ENCODE measurements at regions not wholly inside any gene's neighbourhood (a gene's known extent, or its start where the extent isn't known, plus 50 kb on each side); places are given as distances from the start of the nearest gene placed in this dataset.

DNA sequence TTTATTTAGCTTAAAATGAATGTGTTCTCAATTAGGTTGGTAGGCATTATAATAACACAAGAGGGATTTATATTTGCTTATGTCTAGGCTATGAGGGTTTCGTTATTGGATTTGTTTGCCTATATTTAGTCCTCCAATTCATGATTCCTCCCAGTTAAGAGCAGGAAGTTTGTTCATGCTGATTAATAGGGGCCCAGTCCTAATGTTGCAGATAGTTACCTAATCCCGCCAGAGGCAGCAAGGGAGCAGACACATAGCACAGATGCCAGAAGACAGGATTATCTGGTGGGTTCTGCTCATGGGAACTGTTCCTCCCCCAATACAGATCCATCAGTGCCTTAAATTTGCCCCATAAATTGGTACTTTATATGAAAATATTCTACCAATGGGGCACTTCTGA is 100.8 kb upstream of the TLE4 start:
- no peak overlapping the region for H3K27ac ChIP-seq (ENCODE audit: insufficient read depth, low read depth, low read length)
- no peaks in the 10 kb centered on the region for H3K27me3 ChIP-seq (ENCODE audit: control insufficient read depth in 2 of 2, insufficient read depth in 2 of 2, low read length in 2 of 2)
- H3K4me1 ChIP-seq (ENCODE audit: control insufficient read depth, extremely low read depth, insufficient read depth, low read length), result no peaks in the 10 kb centered on the region
- CTCF ChIA-PET, result no interaction called here
- no TSS peak for BruUV-seq (replicated peaks)
- H4K20me1 ChIP-seq (replicated peaks; ENCODE audit: control insufficient read depth, extremely low read depth, insufficient read depth, low read length), result no peaks in the 10 kb centered on the region
- H2AFZ ChIP-seq (ENCODE audit: low read depth, low read length), result no peak overlapping the region
- intact Hi-C loops (cut with micrococcal nuclease) (no loop called here), dilution Hi-C loops (cut with MboI; ENCODE audit: extremely low pct_ligation_motif_present, low sequenced_read_pairs) (no loop called here)
- H3K9ac ChIP-seq (replicated peaks; ENCODE audit: extremely low read depth, insufficient read depth, low read length), result no peak overlapping the region
- DNase-seq (ENCODE audit: low read depth, low spot score) (no peak), FAIRE-seq (no peak)
- TF ChIP-seq, protein P1, sequence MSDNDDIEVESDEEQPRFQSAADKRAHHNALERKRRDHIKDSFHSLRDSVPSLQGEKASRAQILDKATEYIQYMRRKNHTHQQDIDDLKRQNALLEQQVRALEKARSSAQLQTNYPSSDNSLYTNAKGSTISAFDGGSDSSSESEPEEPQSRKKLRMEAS (IDR thresholded peaks at IDR 0.05; ENCODE audit: insufficient read depth, insufficient read length), result no peak
- TF ChIP-seq, protein P2, sequence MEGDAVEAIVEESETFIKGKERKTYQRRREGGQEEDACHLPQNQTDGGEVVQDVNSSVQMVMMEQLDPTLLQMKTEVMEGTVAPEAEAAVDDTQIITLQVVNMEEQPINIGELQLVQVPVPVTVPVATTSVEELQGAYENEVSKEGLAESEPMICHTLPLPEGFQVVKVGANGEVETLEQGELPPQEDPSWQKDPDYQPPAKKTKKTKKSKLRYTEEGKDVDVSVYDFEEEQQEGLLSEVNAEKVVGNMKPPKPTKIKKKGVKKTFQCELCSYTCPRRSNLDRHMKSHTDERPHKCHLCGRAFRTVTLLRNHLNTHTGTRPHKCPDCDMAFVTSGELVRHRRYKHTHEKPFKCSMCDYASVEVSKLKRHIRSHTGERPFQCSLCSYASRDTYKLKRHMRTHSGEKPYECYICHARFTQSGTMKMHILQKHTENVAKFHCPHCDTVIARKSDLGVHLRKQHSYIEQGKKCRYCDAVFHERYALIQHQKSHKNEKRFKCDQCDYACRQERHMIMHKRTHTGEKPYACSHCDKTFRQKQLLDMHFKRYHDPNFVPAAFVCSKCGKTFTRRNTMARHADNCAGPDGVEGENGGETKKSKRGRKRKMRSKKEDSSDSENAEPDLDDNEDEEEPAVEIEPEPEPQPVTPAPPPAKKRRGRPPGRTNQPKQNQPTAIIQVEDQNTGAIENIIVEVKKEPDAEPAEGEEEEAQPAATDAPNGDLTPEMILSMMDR (IDR thresholded peaks at IDR 0.05; ENCODE audit: extremely low read depth in 1 of 2, insufficient read depth in 1 of 2, low read depth in 1 of 2, low read length in 2 of 2), result no peak
- TF ChIP-seq MYC (IDR thresholded peaks at IDR 0.05; ENCODE audit: low read depth, low read length) (no peak), FOS (IDR thresholded peaks at IDR 0.05; ENCODE audit: borderline replicate concordance, insufficient read depth, low read length) (no peak), POLR2A (IDR thresholded peaks at IDR 0.05; ENCODE audit: low read depth, low read length) (no peak), JUN (IDR thresholded peaks at IDR 0.05; ENCODE audit: borderline replicate concordance, insufficient read depth, insufficient read length, low read depth) (no peak), GATA2 (IDR thresholded peaks at IDR 0.05; ENCODE audit: insufficient read depth, insufficient read length, low read depth, low read length) (no peak), EZH2 (IDR thresholded peaks at IDR 0.05; ENCODE audit: borderline replicate concordance, low read depth, low read length, severe bottlenecking) (no peak), POLR2AphosphoS5 (IDR thresholded peaks at IDR 0.05; ENCODE audit: insufficient read depth, low read depth, low read length) (no peak)
- no peaks in the 10 kb centered on the region for H3K36me3 ChIP-seq (ENCODE audit: control insufficient read depth in 2 of 2, extremely low read depth in 1 of 2, insufficient read depth in 2 of 2, low read length in 2 of 2)
- H3K9me1 ChIP-seq (replicated peaks; ENCODE audit: control insufficient read depth, extremely low read depth, insufficient read depth, low read length), result no peaks in the 10 kb centered on the region
- H3K4me3 ChIP-seq (replicated peaks in 1 of 3; ENCODE audit: insufficient read depth in 1 of 3, low read depth in 1 of 3, low read length in 3 of 3), result no peak overlapping the region
- H3K4me2 ChIP-seq (ENCODE audit: insufficient read depth, low read length), result no peak overlapping the region
- H3K9me3 ChIP-seq (replicated peaks; ENCODE audit: control insufficient read depth, insufficient read depth, low read length), result no peaks in the 10 kb centered on the region
- H3K79me2 ChIP-seq (ENCODE audit: control insufficient read depth, insufficient read depth, low read length), result no peaks in the 10 kb centered on the region
- POLR2A ChIA-PET, result no interaction called here
